Endodermal cell (in vitro differentiated cells): ENCODE measurements at regions not wholly inside any gene's neighbourhood (a gene's known extent, or its start where the extent isn't known, plus 50 kb on each side); places are given as distances from the start of the nearest gene placed in this dataset.

ENCODE experiments used
- DNase-seq: peaks from one replicate; pipeline ENCODE4 v3.0.0-alpha.2; 2017
- H3K27ac ChIP-seq: 2 replicates; pipeline ENCODE4 v1.5.1; 2013; ENCODE audit warnings: mild to moderate bottlenecking, low read depth, low read length, moderate library complexity
- H3K27me3 ChIP-seq: 2 replicates; pipeline ENCODE4 v1.6.1; 2013; ENCODE audit warnings: mild to moderate bottlenecking, low read length, moderate library complexity; ENCODE audit not compliant: insufficient read depth, control insufficient read depth, poor library complexity, severe bottlenecking
- H3K36me3 ChIP-seq: 2 replicates; pipeline ENCODE4 v1.7.0; 2013; ENCODE audit warnings: mild to moderate bottlenecking, low read length, moderate library complexity; ENCODE audit not compliant: control insufficient read depth, insufficient read depth
- H3K4me1 ChIP-seq: one replicate; pipeline ENCODE4 v1.7.0; 2013; ENCODE audit warnings: low read length; ENCODE audit not compliant: control insufficient read depth, insufficient read depth
- H3K4me3 ChIP-seq: 2 replicates; pipeline ENCODE4 v1.5.1; 2013; ENCODE audit warnings: mild to moderate bottlenecking, low read length, moderate library complexity
- H3K9ac ChIP-seq: 2 replicates; pipeline ENCODE4 v1.6.1; 2013; ENCODE audit warnings: mild to moderate bottlenecking, low read length, moderate library complexity; ENCODE audit not compliant: poor library complexity, severe bottlenecking; ENCODE audit errors: extremely low read depth
- H3K9me3 ChIP-seq: 2 replicates; pipeline ENCODE4 v1.6.1; 2013; ENCODE audit warnings: mild to moderate bottlenecking, low read length, moderate library complexity; ENCODE audit not compliant: control insufficient read depth
- H3K27ac Mint-ChIP-seq: 2 replicates; pipeline ENCODE4 v1.8.0; 2020; ENCODE audit warnings: mixed read lengths
- H3K27me3 Mint-ChIP-seq: 2 replicates; pipeline ENCODE4 v1.8.0; 2021; ENCODE audit warnings: mild to moderate bottlenecking, mixed read lengths; ENCODE audit not compliant: insufficient read depth
- H3K36me3 Mint-ChIP-seq: 2 replicates; pipeline ENCODE4 v1.8.0; 2020; ENCODE audit warnings: low read depth, mixed read lengths
- H3K4me1 Mint-ChIP-seq: 2 replicates; pipeline ENCODE4 v1.8.0; 2020; ENCODE audit warnings: mixed read lengths
- H3K4me3 Mint-ChIP-seq: 2 replicates; pipeline ENCODE4 v1.8.0; 2020; ENCODE audit warnings: mild to moderate bottlenecking, moderate library complexity, mixed read lengths
- H3K9me3 Mint-ChIP-seq: 2 replicates; pipeline ENCODE4 v1.8.0; 2020; ENCODE audit warnings: mild to moderate bottlenecking, mixed read lengths
- CTCF ChIP-seq: fragments of 200-600 bp; sonication (generic); conservative IDR thresholded peaks from 2 replicates; pipeline ENCODE4 v1.5.0; 2021; ENCODE audit warnings: antibody characterized with exemption, mild to moderate bottlenecking
- WGBS, 2 experiments: methylation state at CpG; one replicate each; pipeline versions ENCODE4 v1.1.5 to v1.1.7; 2013; ENCODE audit warnings: missing lambda C conversion rate in 2 of 2, mixed read lengths in 1 of 2; ENCODE audit not compliant: insufficient coverage in 1 of 2, insufficient read length in 1 of 2; 5-methylcytosine and 5-hydroxymethylcytosine counted together

GRCh38 chr12:92085040-92085735, 60.5 kb downstream of the BTG1 start:
- H3K36me3 ChIP-seq = no peaks in the 10 kb centered on the region
- H3K27me3 Mint-ChIP-seq = no peaks in the 10 kb centered on the region
- no peak for TF ChIP-seq CTCF
- DNase-seq = no peak
- no peak overlapping the region for H3K4me3 ChIP-seq
- WGBS, 2 experiments = 83 to 94% methylated on average over 2 to 3 of the region's 3 CpGs
- no peak overlapping the region for H3K4me3 Mint-ChIP-seq
- no peaks in the 10 kb centered on the region for H3K9me3 ChIP-seq
- H3K9ac ChIP-seq = no peak overlapping the region
- H3K27ac ChIP-seq = no peak overlapping the region
- no peak overlapping the region for H3K27ac Mint-ChIP-seq
- no peaks in the 10 kb centered on the region for H3K9me3 Mint-ChIP-seq
- no peaks in the 10 kb centered on the region for H3K4me1 Mint-ChIP-seq
- H3K36me3 Mint-ChIP-seq = no peaks in the 10 kb centered on the region
- no peaks in the 10 kb centered on the region for H3K27me3 ChIP-seq
- no peaks in the 10 kb centered on the region for H3K4me1 ChIP-seq

GRCh38 chr12:92080911-92081285, 64.7 kb downstream of the BTG1 start:
- H3K36me3 ChIP-seq = no peaks in the 10 kb centered on the region
- no peaks in the 10 kb centered on the region for H3K9me3 ChIP-seq
- no peak overlapping the region for H3K27ac ChIP-seq
- H3K4me1 ChIP-seq = no peaks in the 10 kb centered on the region
- H3K36me3 Mint-ChIP-seq = no peaks in the 10 kb centered on the region
- WGBS, 2 experiments = 75 to 82% methylated on average over 2 to 3 of the region's 3 CpGs
- no peaks in the 10 kb centered on the region for H3K9me3 Mint-ChIP-seq
- no peak for TF ChIP-seq CTCF
- no peaks in the 10 kb centered on the region for H3K27me3 ChIP-seq
- H3K4me3 Mint-ChIP-seq = no peak overlapping the region
- peaks cover 1% of the 10 kb centered on the region for H3K4me1 Mint-ChIP-seq
- DNase-seq = no peak
- no peak overlapping the region for H3K4me3 ChIP-seq
- H3K27me3 Mint-ChIP-seq = no peaks in the 10 kb centered on the region
- H3K9ac ChIP-seq = no peak overlapping the region
- H3K27ac Mint-ChIP-seq = no peak overlapping the region

GRCh38 chr12:92079054-92079385, 66.6 kb downstream of the BTG1 start:
- Histone ChIP-seq H3K27me3 (no peaks in the 10 kb centered on the region), H3K4me3 (no peak overlapping the region), H3K36me3 (no peaks in the 10 kb centered on the region), H3K9ac (no peak overlapping the region), H3K27ac (no peak overlapping the region), H3K4me1 (no peaks in the 10 kb centered on the region), H3K9me3 (no peaks in the 10 kb centered on the region)
- Mint-ChIP-seq H3K27me3 (no peaks in the 10 kb centered on the region), H3K27ac (no peak overlapping the region), H3K4me3 (no peak overlapping the region), H3K4me1 (peaks cover 1% of the 10 kb centered on the region), H3K9me3 (no peaks in the 10 kb centered on the region), H3K36me3 (no peaks in the 10 kb centered on the region)
- no peak for DNase-seq
- no peak for TF ChIP-seq CTCF
